Body of pancreas (tissue), 4 donors: ENCODE measurements at regions not wholly inside any gene's neighbourhood (a gene's known extent, or its start where the extent isn't known, plus 50 kb on each side); places are given as distances from the start of the nearest gene placed in this dataset.

Experiments used
- ATAC-seq: fragments of 150-250 bp; one replicate; pipeline ENCODE4 v1.9.1; 2016
- DNase-seq, 4 donors: peaks; one replicate each; pipeline ENCODE4 v3.0.0-alpha.2; 2019
- H3K27ac ChIP-seq, 4 donors: fragments of 200-600 bp; sonication (generic); 1 replicate in 3 of 4; 2 replicates in 1 of 4; pipeline versions ENCODE4 v1.5.1 to v1.6.1; 2016 to 2019; ENCODE audit warnings: mild to moderate bottlenecking in 1 of 4, mixed read lengths in 1 of 4, moderate library complexity in 1 of 4
- H3K27me3 ChIP-seq, 2 donors: fragments of 200-600 bp; sonication (generic); one replicate each; pipeline ENCODE4 v1.6.0; 2016; ENCODE audit warnings: mild to moderate bottlenecking in 1 of 2
- H3K36me3 ChIP-seq, 2 donors: fragments of 200-600 bp; sonication (generic); replicated peaks in 1 of 2; 2 replicates each; pipeline ENCODE4 v1.5.1; 2016; ENCODE audit warnings: low read depth in 2 of 2; ENCODE audit not compliant: insufficient read depth in 1 of 2
- H3K4me1 ChIP-seq: fragments of 200-600 bp; sonication (generic); one replicate; pipeline ENCODE4 v1.6.0; 2016
- H3K4me3 ChIP-seq, 2 donors: fragments of 200-600 bp; sonication (generic); 1 replicate in 1 of 2; 2 replicates in 1 of 2; pipeline ENCODE4 v1.5.1; 2016 to 2019
- H3K9me3 ChIP-seq, 3 donors: fragments of 200-600 bp; sonication (generic); 1 replicate in 2 of 3; 2 replicates in 1 of 3; pipeline ENCODE4 v1.5.1; 2016
- POLR2A ChIP-seq, 3 donors: fragments of 450-650 bp; IDR thresholded peaks; one replicate each; pipeline ENCODE4 v1.6.1; 2016; ENCODE audit warnings: antibody characterized with exemption in 3 of 3, mild to moderate bottlenecking in 2 of 3
- WGBS, 2 donors: methylation state at CpG; one replicate each; pipeline ENCODE4 v1.1.5; 2017; 5-methylcytosine and 5-hydroxymethylcytosine counted together
- intact Hi-C: fragments of 100-400 bp; cut with DNase I; formaldehyde crosslinking; loops from one replicate; pipeline ENCODE4 v1.15.1; 2023
- TF ChIP-seq, protein P1 (sequence below), 7 experiments: fragments of 450-650 bp in 4 of 7; fragments of 200-600 bp in 3 of 7; sonication (generic) in 3 of 7; IDR thresholded peaks; one replicate each; pipeline ENCODE4 v1.5.1; 2016 to 2019; ENCODE audit warnings: antibody characterized with exemption in 7 of 7

DNA sequence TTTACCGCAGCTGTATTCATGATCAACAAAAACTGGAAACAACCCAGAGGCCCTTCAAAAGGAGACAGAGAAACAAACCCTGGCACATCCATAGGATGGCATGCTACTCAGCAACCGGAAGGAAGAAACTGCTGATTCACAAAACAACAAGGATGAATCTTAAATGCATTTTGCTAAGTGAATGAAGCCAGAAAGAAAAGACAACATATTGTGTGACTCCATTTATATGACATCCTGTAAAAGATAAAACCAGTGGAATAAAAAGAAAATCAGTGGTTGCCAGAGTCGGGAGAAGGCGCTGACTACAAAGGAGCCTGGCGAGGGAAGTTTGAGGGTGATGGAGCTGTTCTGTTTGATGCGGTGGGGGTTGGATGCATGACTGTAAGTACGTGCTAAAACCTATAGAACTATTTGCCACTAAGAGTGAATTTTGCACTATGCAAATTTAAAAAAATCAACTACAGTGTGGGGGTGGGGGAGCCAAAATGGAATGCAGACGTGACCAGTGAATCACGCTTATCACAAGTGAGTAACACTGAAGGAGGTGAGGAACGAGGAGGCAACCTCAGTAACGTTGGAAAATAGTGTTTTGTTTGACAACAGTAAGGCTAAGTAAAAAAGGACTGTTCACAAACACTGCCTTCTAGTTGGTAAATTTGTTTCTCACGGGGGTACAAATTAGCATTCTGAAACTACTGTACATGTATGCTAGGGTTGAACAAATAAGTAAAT lies 108.9 kb downstream of the INHBB start:
- Histone ChIP-seq H3K4me3 (no peak overlapping the region), H3K27ac (no peak overlapping the region), H3K27me3 (no peaks in the 10 kb centered on the region), H3K4me1 (no peaks in the 10 kb centered on the region), H3K9me3 (peaks cover 0 to 13% (median 5%) of the 10 kb centered on the region in 3 donors), H3K36me3 (no peaks in the 10 kb centered on the region)
- ATAC-seq (no peak), DNase-seq (no peak)
- 84 to 86% methylated on average over 12 of the region's 12 CpGs for WGBS, 2 donors
- no peak for TF ChIP-seq POLR2A (IDR thresholded peaks at IDR 0.05)
- TF ChIP-seq, protein P1, sequence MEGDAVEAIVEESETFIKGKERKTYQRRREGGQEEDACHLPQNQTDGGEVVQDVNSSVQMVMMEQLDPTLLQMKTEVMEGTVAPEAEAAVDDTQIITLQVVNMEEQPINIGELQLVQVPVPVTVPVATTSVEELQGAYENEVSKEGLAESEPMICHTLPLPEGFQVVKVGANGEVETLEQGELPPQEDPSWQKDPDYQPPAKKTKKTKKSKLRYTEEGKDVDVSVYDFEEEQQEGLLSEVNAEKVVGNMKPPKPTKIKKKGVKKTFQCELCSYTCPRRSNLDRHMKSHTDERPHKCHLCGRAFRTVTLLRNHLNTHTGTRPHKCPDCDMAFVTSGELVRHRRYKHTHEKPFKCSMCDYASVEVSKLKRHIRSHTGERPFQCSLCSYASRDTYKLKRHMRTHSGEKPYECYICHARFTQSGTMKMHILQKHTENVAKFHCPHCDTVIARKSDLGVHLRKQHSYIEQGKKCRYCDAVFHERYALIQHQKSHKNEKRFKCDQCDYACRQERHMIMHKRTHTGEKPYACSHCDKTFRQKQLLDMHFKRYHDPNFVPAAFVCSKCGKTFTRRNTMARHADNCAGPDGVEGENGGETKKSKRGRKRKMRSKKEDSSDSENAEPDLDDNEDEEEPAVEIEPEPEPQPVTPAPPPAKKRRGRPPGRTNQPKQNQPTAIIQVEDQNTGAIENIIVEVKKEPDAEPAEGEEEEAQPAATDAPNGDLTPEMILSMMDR (IDR thresholded peaks at IDR 0.05), result no peak
- intact Hi-C loops, result no loop called here

DNA sequence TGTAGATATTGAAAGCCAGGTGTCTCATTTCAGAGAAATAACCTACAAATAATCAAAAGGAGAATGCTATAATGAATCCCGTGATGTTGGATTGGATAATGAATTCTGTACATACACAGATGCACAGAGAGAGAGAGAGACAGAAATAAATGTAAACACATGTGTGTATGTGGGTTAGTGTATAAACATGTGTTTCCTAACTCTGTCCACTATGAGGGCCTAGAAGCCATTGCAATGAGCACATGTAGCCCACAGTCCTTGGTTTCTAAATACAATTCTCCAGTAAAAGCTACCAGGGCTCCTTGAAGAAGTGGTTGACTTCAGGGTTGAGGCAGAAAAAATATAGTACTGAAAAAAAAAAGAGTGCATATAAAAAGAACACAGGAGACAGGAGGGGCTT lies 109.5 kb downstream of the INHBB start:
- peaks cover 0 to 13% (median 5%) of the 10 kb centered on the region in 3 donors for H3K9me3 ChIP-seq
- no peak overlapping the region for H3K4me3 ChIP-seq
- DNase-seq, result no peak
- no peak for ATAC-seq
- no peaks in the 10 kb centered on the region for H3K36me3 ChIP-seq
- H3K4me1 ChIP-seq, result no peaks in the 10 kb centered on the region
- TF ChIP-seq POLR2A (IDR thresholded peaks at IDR 0.05), result no peak
- TF ChIP-seq, protein P1 (IDR thresholded peaks at IDR 0.05), result no peak
- no peak overlapping the region for H3K27ac ChIP-seq
- intact Hi-C loops, result no loop called here
- H3K27me3 ChIP-seq, result no peaks in the 10 kb centered on the region
- WGBS, 2 donors, result 93% methylated on average over 1 of the region's 1 CpG

DNA sequence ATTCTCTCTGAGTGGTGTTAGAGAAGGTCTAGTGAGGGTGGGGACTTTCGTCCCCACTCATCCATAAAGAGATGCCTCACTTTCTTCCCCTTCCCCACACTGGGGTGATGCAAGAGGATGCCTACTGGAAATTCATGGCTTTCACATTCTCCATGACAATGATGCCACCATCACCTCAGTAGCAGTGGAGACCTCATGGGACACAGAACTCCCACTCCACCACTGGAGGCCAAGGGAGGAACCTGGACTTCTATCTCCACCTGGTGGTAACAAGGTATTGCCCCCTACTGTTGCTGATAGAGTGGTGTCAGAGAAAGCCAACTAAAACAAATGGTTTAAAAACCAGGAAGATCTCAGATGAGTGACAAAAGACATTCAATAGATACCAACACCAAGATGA lies 110.9 kb downstream of the INHBB start:
- H3K9me3 ChIP-seq, result peaks cover 0 to 13% (median 5%) of the 10 kb centered on the region in 3 donors
- DNase-seq, result no peak
- intact Hi-C loops, result no loop called here
- no peaks in the 10 kb centered on the region for H3K27me3 ChIP-seq
- H3K36me3 ChIP-seq, result no peaks in the 10 kb centered on the region
- H3K4me1 ChIP-seq, result peaks cover 13% of the 10 kb centered on the region
- H3K4me3 ChIP-seq, result no peak overlapping the region
- 85 to 100% methylated on average over 1 of the region's 1 CpG for WGBS, 2 donors
- ATAC-seq, result no peak
- no peak overlapping the region for H3K27ac ChIP-seq
- TF ChIP-seq POLR2A (IDR thresholded peaks at IDR 0.05), result no peak
- TF ChIP-seq, protein P1 (IDR thresholded peaks at IDR 0.05), result peak in 3 of 7 experiments; percentile 23 to 40 (median 25)

DNA sequence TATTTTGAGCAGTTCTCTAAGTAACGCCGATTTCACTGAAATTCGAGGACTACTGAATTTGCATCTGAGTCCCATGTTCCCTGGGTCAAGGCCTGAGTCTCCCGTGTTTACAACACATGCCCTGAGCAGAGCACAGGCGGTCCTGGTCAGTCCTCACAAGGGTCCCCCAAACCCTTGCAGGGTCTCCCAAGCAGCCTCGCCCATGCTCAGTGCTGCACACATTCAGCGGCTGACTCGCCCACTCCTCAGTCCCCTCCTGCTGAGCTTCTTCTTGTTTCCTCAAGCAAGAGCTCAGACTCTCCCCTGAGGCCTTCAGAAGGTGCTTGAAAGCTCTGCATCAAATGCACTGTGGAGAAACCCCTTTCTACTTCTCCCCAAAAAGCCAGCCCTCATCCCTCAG lies 114.6 kb downstream of the INHBB start:
- no peak for ATAC-seq
- Histone ChIP-seq H3K4me1 (peaks cover 13% of the 10 kb centered on the region), H3K4me3 (no peak overlapping the region), H3K36me3 (no peaks in the 10 kb centered on the region), H3K9me3 (peaks cover 0 to 13% (median 5%) of the 10 kb centered on the region in 3 donors), H3K27me3 (no peaks in the 10 kb centered on the region), H3K27ac (no peak overlapping the region)
- intact Hi-C loops, result no loop called here
- 94 to 95% methylated on average over 8 of the region's 8 CpGs for WGBS, 2 donors
- no peak for DNase-seq
- TF ChIP-seq, protein P1 (IDR thresholded peaks at IDR 0.05), result no peak
- no peak for TF ChIP-seq POLR2A (IDR thresholded peaks at IDR 0.05)

DNA sequence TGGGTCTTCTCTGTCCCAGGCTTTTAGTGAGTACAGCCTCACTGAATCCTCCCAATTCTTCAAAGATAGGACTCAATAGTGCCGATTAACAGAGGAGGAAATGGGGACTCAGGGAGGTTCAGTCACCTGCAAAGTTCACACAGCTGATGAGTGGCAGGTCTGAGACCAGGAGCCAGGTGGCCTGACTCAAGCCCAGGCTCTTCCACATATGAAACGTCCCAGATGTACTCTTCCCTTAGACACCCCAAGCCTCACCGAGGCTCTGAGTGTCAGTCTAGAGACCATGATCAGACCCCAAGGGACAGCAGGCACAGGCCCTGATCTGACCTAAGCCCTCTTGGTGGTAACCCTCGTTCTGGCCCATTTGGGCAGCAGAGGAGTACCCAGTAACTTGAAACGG lies 115.2 kb downstream of the INHBB start:
- peaks cover 16% of the 10 kb centered on the region for H3K4me1 ChIP-seq
- no peak overlapping the region for H3K27ac ChIP-seq
- H3K36me3 ChIP-seq, result no peaks in the 10 kb centered on the region
- 22 to 57% methylated on average over 1 to 5 of the region's 5 CpGs for WGBS, 2 donors
- H3K4me3 ChIP-seq, result no peak overlapping the region
- no peaks in the 10 kb centered on the region for H3K27me3 ChIP-seq
- TF ChIP-seq, protein P1 (IDR thresholded peaks at IDR 0.05), result no peak
- TF ChIP-seq POLR2A (IDR thresholded peaks at IDR 0.05), result no peak
- ATAC-seq (peak; percentile 61), DNase-seq (peak in 3 of 4 donors; percentile 25 to 59 (median 37))
- peaks cover 0 to 13% (median 5%) of the 10 kb centered on the region in 3 donors for H3K9me3 ChIP-seq
- intact Hi-C loops, result no loop called here
